Ureter (tissue), 1 donor: ENCODE measurements at regions not wholly inside any gene's neighbourhood (a gene's known extent, or its start where the extent isn't known, plus 50 kb on each side); places are given as distances from the start of the nearest gene placed in this dataset.
A peak's percentile ranks its signal among the peaks of the same experiment; 100 is the strongest.

Source experiments
- DNase-seq: peaks from one replicate; pipeline ENCODE4 v3.0.0-alpha.2; 2020; ENCODE audit warnings: low spot score
- donor health status: DM: yes; HTN: yes; CAD: no.

- no peak for DNase-seq
Measured at GRCh38 chr1:182126272-182126800, 64.8 kb upstream of the ZNF648 start.

DNA sequence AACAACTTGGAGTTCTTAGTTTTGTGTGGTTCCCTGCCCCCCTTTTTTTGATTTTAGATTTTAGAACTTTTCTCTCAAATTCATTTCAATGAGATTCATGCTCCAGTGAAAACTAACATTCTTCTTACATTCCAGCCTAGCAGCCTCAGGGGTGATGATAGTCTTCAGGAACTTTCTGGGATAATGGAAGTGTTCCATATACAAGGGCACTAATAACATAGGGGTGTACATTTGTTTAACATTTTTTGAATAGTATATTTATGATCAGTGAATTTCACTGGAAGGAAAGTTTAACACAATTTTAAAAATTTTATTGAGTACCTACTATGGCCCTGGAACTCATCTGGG is 61.4 kb upstream of the ZNF648 start:
- DNase-seq, result no peak

- no peak for DNase-seq
Measured at GRCh38 chr1:182122256-182122912, 60.9 kb upstream of the ZNF648 start.

GRCh38 chr1:182121787-182122186 is 60.3 kb upstream of the ZNF648 start:
- DNase-seq, result no peak

DNA sequence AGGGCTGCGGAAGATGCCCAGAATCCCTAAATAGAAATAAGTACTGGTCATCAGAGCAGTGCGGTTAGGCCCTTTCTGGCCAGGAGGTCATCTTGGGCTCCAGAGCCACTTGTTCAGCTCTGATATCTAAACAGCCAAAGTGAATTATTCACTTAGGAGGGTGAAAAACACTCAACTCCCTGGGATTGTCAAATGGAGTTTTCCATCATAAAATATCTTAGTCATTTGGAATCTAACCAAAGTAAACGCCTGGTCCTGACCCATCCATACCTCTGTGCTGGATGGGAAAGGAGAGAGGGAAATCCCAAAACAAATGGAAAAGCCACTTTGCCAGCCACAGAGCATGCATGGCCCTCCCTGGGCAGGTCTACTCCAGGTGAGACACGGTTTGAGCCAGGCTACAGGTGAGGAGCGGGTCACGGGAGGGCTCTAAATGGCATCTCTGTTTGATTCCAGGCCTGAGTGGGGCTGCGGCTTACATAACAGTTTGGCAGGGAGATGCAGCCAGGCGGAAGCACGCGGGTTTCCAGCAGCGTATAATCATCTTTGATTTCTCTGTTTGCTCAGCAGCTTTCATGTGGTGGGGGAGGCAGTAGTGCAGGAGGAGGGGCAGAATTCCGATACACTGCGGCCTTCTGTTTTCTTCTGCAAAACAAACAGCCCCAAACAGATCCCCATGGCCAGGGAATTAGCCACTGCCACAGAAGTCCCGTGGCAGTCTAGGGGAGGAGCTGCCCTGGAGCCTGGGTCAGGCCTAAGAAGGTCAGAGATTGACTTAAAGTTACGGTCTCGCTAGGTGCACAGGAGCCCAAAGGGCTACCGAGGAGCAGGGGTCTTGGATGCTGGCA is 59.1 kb upstream of the ZNF648 start:
- peak; percentile 52 for DNase-seq

DNA sequence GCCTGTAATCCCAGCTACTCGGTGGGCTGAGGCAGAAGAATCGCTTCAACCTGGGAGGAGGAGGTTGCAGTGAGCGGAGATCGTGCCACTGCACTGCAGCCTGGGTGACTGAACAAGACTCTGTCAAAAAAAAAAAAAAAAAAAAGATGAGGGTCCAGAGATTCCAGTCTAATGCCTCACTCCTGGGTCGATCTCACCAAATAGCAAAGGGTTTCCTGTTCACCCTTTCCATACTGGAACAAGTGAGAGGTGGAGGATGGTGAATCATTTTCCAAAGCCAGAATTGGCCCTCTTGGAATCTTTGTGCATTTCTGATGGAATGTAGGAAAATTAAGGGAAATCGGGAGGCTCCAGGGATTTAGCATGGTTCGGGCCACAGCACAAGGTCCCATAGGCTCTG is 58.1 kb upstream of the ZNF648 start:
- no peak for DNase-seq

GRCh38 chr1:182118851-182119250 is 57.3 kb upstream of the ZNF648 start:
- DNase-seq, result no peak

DNA sequence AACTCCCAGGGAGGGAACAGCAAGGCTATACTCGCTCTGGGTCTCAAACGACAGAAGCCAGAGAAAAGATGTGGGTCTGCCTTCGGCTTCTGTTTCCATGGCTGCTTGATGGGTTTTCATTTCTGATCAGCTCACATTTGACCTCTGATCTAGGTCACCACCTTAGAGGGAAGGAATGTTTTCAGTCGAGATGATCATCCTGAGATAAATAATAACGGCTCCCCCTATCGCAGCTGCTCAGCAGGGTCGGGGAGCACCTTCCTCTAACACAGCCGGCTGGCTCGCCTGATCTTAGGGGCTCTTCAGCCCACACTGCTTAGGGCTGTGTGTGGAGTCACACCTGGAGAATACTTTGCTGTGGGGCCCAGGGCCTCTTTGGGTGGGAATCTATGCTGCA is 53.1 kb upstream of the ZNF648 start:
- DNase-seq, result no peak

GRCh38 chr1:182113879-182114626 is 52.5 kb upstream of the ZNF648 start:
- no peak for DNase-seq

- no peak for DNase-seq
Measured at GRCh38 chr1:182111496-182111895, 50.0 kb upstream of the ZNF648 start.
